ENCODE measurements at regions not wholly inside any gene's neighbourhood (a gene's known extent, or its start where the extent isn't known, plus 50 kb on each side); places are given as distances from the start of the nearest gene placed in this dataset.

- ChIA-PET POLR2A (no interaction called here), CTCF (ENCODE audit: low intra/inter-chr PET ratio, low total read pairs) (no interaction called here)
- TF ChIP-seq GMEB2 (CRISPR knock-in tag; IDR thresholded peaks at IDR 0.05; ENCODE audit: low read depth) (no peak), FOXP4 (CRISPR knock-in tag; IDR thresholded peaks at IDR 0.05) (no peak), ZMYM2 (CRISPR knock-in tag; IDR thresholded peaks at IDR 0.05) (no peak), ZNF562 (CRISPR knock-in tag; IDR thresholded peaks at IDR 0.05; ENCODE audit: borderline replicate concordance) (no peak), ZBTB1 (CRISPR knock-in tag; IDR thresholded peaks at IDR 0.05; ENCODE audit: borderline replicate concordance) (no peak), FIP1L1 (IDR thresholded peaks at IDR 0.05; ENCODE audit: borderline replicate concordance, insufficient read depth, low read depth, low read length) (no peak), FOSL1 (CRISPR knock-in tag; IDR thresholded peaks at IDR 0.05; ENCODE audit: borderline replicate concordance) (no peak), ZHX1 (CRISPR knock-in tag; IDR thresholded peaks at IDR 0.05; ENCODE audit: low read depth) (no peak), HHEX (CRISPR knock-in tag; IDR thresholded peaks at IDR 0.05) (no peak), CBX5 (CRISPR knock-in tag; IDR thresholded peaks at IDR 0.05; ENCODE audit: borderline replicate concordance) (no peak), RBM22 (optimal IDR thresholded peaks at IDR 0.05; ENCODE audit: low read length) (no peak), KDM2A (CRISPR knock-in tag; IDR thresholded peaks at IDR 0.05; ENCODE audit: borderline replicate concordance, low read depth) (no peak), ZNF576 (CRISPR knock-in tag; IDR thresholded peaks at IDR 0.05) (no peak), DMTF1 (CRISPR knock-in tag; IDR thresholded peaks at IDR 0.05) (no peak), ELF3 (CRISPR knock-in tag; IDR thresholded peaks at IDR 0.05) (no peak), FOXK1 (CRISPR knock-in tag; IDR thresholded peaks at IDR 0.05; ENCODE audit: borderline replicate concordance, low read depth) (no peak), KAT2B (IDR thresholded peaks at IDR 0.05; ENCODE audit: borderline replicate concordance, low read depth, low read length) (no peak), ZNF24 (IDR thresholded peaks at IDR 0.05) (no peak)
These were observed 281.4 kb upstream of the RGS17 start for GRCh38 chr6:153412519-153412918.

More at GRCh38 chr6:153412519-153412918, 281.4 kb upstream of the RGS17 start:
- ATAC-seq (no peak), FAIRE-seq (no peak), DNase-seq (ENCODE audit: low spot score) (no peak)
- in situ Hi-C loops (cut with HindIII; ENCODE audit: extremely low pct_ligation_motif_present, low pct_unique_long_range_greater_than_20kb) (no loop called here), intact Hi-C loops (cut with micrococcal nuclease; ENCODE audit: unreplicated experiment) (no loop called here)
- Histone ChIP-seq H3K9me3 (ENCODE audit: low read length) (peaks cover 51% of the 10 kb centered on the region), H3K79me2 (ENCODE audit: insufficient read depth, low read length) (no peaks in the 10 kb centered on the region), H3K4me2 (ENCODE audit: low read depth, low read length) (no peak overlapping the region), H3K9ac (ENCODE audit: insufficient read depth, low read depth, low read length) (no peak overlapping the region), H3K4me1 (ENCODE audit: insufficient read depth, low read length) (no peaks in the 10 kb centered on the region), H2AFZ (ENCODE audit: low read length) (no peak overlapping the region), H3K4me3 (replicated peaks in 1 of 3; ENCODE audit: insufficient read depth in 1 of 3, low read depth in 2 of 3, low read length in 3 of 3) (no peak overlapping the region), H3K27ac (ENCODE audit: extremely low read length, insufficient read depth, low read length) (no peak overlapping the region), H3K36me3 (replicated peaks in 1 of 2; ENCODE audit: control insufficient read depth in 1 of 2, insufficient read depth in 2 of 2, low read length in 2 of 2) (no peaks in the 10 kb centered on the region), H4K20me1 (ENCODE audit: insufficient read depth, low read length) (no peaks in the 10 kb centered on the region), H3K27me3 (ENCODE audit: control insufficient read depth in 1 of 2, insufficient read depth in 2 of 2, low read length in 2 of 2) (no peaks in the 10 kb centered on the region)
- 2% methylated on average over 1 of the region's 1 CpG for WGBS (ENCODE audit: low lambda C conversion rate)
- BruUV-seq (replicated peaks) = no TSS peak
